CD4-positive, alpha-beta T cell (primary cell): ENCODE measurements at regions not wholly inside any gene's neighbourhood (a gene's known extent, or its start where the extent isn't known, plus 50 kb on each side); places are given as distances from the start of the nearest gene placed in this dataset.
A peak's percentile ranks its signal among the peaks of the same experiment; 100 is the strongest.

ENCODE experiments used
- ATAC-seq: fragments of 200-7000 bp; cut with Tn5 transposase; one replicate; pipeline ENCODE4 v1.10.0; 2022; ENCODE audit warnings: mild to moderate bottlenecking; ENCODE audit not compliant: poor library complexity
- CTCF ChIA-PET: fragments of 350-600 bp; sonication (Branson Sonifier 250); formaldehyde crosslinking; loops from one replicate; lab custom pipeline; 2021; ENCODE audit warnings: antibody characterized with exemption, inconsistent platforms; lab: Charles Lee
- POLR2A ChIA-PET: fragments of 350-600 bp; sonication (Branson Sonifier 250); formaldehyde crosslinking; loops from one replicate; lab custom pipeline; 2021; ENCODE audit warnings: antibody characterized with exemption, inconsistent platforms; lab: Charles Lee
- DNase-seq, 14 experiments: peaks; one replicate each; pipeline ENCODE4 v3.0.0-alpha.2; 2013 to 2020; ENCODE audit warnings: mixed read lengths in 2 of 14
- H3K27ac ChIP-seq, 2 donors: one replicate each; pipeline versions ENCODE4 v1.5.1 to v1.7.0; 2013; ENCODE audit warnings: low read length in 2 of 2, low read depth in 1 of 2, mild to moderate bottlenecking in 1 of 2
- H3K27me3 ChIP-seq, 2 experiments: 1 replicate in 1 of 2; 2 replicates in 1 of 2; pipeline versions ENCODE4 v1.6.1 to v1.7.0; 2013; ENCODE audit warnings: low read length in 2 of 2, control low read depth in 1 of 2, mild to moderate bottlenecking in 1 of 2, moderate library complexity in 1 of 2; ENCODE audit not compliant: insufficient read depth in 2 of 2, control insufficient read depth in 1 of 2
- H3K36me3 ChIP-seq: one replicate; pipeline ENCODE4 v1.6.1; 2013; ENCODE audit warnings: low read length, control low read depth; ENCODE audit not compliant: insufficient read depth
- H3K4me1 ChIP-seq: one replicate; pipeline ENCODE4 v1.6.1; 2013; ENCODE audit warnings: low read length, control low read depth; ENCODE audit not compliant: insufficient read depth
- H3K4me3 ChIP-seq: one replicate; pipeline ENCODE4 v1.5.1; 2013; ENCODE audit warnings: mild to moderate bottlenecking, low read length, moderate library complexity
- H3K9me3 ChIP-seq, 2 experiments: 1 replicate in 1 of 2; 2 replicates in 1 of 2; pipeline versions ENCODE4 v1.6.1 to v1.7.0; 2013; ENCODE audit warnings: low read length in 2 of 2, mild to moderate bottlenecking in 2 of 2, control low read depth in 1 of 2, moderate library complexity in 1 of 2; ENCODE audit not compliant: control insufficient read depth in 1 of 2, insufficient read depth in 1 of 2
- H3K27ac Mint-ChIP-seq: one replicate; pipeline ENCODE4 v1.8.0; 2020; ENCODE audit warnings: mixed read lengths
- H3K27me3 Mint-ChIP-seq: one replicate; pipeline ENCODE4 v1.8.0; 2021; ENCODE audit warnings: mixed read lengths
- H3K36me3 Mint-ChIP-seq: one replicate; pipeline ENCODE4 v1.8.0; 2021; ENCODE audit warnings: low read depth, mixed read lengths
- H3K4me1 Mint-ChIP-seq: one replicate; pipeline ENCODE4 v1.8.0; 2021; ENCODE audit warnings: low read depth, mixed read lengths
- H3K4me3 Mint-ChIP-seq: one replicate; pipeline ENCODE4 v1.8.0; 2020; ENCODE audit warnings: mild to moderate bottlenecking, mixed read lengths
- H3K9me3 Mint-ChIP-seq: one replicate; pipeline ENCODE4 v1.8.0; 2020; ENCODE audit warnings: mixed read lengths
- intact Hi-C, 2 experiments: fragments of 100-400 bp; cut with DNase I in 1 of 2; cut with micrococcal nuclease in 1 of 2; formaldehyde crosslinking; loops; one replicate each; pipeline versions ENCODE4 v1.15.1 to v1.9.0; 2023 to 2025; cut with DNase I, micrococcal nuclease
- TF ChIP-seq, protein P1 (sequence below): fragments of 200-600 bp; IDR thresholded peaks from one replicate; pipeline ENCODE4 v1.8.0; 2022; ENCODE audit warnings: antibody characterized with exemption, mild to moderate bottlenecking

DNA sequence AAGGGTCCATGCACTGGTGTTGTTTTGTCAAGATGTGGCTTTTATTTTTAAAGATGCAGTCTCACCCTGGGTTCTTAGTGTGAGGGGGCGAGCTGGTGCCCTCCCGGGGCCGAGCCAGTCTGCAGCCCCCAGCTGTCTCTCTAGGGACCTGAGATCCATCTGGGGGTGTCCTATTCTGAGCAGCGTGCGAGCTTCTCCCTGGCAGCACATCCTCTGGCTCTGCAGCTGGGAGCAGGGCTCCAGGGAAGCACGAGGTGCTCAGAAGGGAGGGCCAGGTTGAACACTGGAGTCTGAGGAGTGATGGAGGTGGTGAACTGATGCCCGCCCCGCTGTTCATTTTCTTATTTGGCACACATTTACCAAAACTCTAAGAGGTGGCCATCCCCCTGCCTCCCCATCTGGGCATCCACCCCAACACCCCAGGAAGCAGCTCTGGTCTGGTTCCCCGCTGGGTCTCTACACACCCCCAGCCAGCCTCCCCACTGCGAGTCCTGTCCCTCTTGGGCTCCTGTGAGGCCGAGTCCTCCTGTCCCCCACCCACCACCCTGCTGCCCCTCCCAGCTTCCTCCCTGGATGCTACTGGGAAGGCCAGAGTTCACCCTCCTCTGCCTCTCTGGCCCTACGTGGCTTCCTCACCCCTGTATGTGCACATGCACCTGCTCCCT, 956.4 kb downstream of the BRD1 start:
- ChIA-PET CTCF (no interaction called here), POLR2A (no interaction called here)
- H3K9me3 Mint-ChIP-seq: peaks cover 2% of the 10 kb centered on the region
- DNase-seq: peak in 1 of 14 experiments; percentile 22
- intact Hi-C loops: no loop called here
- no peaks in the 10 kb centered on the region for H3K4me1 Mint-ChIP-seq
- H3K27me3 ChIP-seq: peaks cover 0 to 4% of the 10 kb centered on the region in 2 experiments
- H3K4me3 ChIP-seq: no peak overlapping the region
- no peaks in the 10 kb centered on the region for H3K36me3 Mint-ChIP-seq
- peaks cover 0 to 23% of the 10 kb centered on the region in 2 experiments for H3K9me3 ChIP-seq
- no peaks in the 10 kb centered on the region for H3K4me1 ChIP-seq
- no peak overlapping the region for H3K27ac Mint-ChIP-seq
- no peak overlapping the region for H3K4me3 Mint-ChIP-seq
- no peak for ATAC-seq
- H3K36me3 ChIP-seq: no peaks in the 10 kb centered on the region
- peaks cover 18% of the 10 kb centered on the region for H3K27me3 Mint-ChIP-seq
- no peak overlapping the region for H3K27ac ChIP-seq
- TF ChIP-seq, protein P1, sequence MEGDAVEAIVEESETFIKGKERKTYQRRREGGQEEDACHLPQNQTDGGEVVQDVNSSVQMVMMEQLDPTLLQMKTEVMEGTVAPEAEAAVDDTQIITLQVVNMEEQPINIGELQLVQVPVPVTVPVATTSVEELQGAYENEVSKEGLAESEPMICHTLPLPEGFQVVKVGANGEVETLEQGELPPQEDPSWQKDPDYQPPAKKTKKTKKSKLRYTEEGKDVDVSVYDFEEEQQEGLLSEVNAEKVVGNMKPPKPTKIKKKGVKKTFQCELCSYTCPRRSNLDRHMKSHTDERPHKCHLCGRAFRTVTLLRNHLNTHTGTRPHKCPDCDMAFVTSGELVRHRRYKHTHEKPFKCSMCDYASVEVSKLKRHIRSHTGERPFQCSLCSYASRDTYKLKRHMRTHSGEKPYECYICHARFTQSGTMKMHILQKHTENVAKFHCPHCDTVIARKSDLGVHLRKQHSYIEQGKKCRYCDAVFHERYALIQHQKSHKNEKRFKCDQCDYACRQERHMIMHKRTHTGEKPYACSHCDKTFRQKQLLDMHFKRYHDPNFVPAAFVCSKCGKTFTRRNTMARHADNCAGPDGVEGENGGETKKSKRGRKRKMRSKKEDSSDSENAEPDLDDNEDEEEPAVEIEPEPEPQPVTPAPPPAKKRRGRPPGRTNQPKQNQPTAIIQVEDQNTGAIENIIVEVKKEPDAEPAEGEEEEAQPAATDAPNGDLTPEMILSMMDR: no peak

DNA sequence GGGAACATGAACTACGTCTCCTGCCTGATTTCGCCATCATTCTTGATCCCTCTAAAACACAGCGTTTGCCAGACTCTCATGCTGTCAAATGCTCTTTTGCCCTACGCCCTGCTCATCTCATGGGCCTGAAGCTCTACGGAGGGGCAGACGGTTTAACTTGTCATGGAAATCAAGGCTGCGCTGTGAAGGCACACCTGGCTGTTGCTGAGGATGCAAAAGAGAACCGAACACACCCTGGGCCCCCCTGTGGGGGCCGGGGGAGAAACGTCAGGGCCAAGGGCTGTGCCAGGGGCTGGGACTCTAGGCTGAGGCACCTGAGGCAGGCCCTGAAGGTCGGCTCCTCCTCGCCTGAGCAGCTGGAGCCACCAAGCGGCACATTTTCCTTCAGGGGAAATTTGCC, 957.2 kb downstream of the BRD1 start:
- H3K4me1 Mint-ChIP-seq: no peaks in the 10 kb centered on the region
- ATAC-seq: no peak
- intact Hi-C loops: no loop called here
- Histone ChIP-seq H3K4me1 (no peaks in the 10 kb centered on the region), H3K27ac (no peak overlapping the region), H3K36me3 (no peaks in the 10 kb centered on the region), H3K27me3 (peaks cover 0 to 4% of the 10 kb centered on the region in 2 experiments), H3K9me3 (peaks cover 0 to 23% of the 10 kb centered on the region in 2 experiments), H3K4me3 (no peak overlapping the region)
- no peak overlapping the region for H3K27ac Mint-ChIP-seq
- H3K9me3 Mint-ChIP-seq: peaks cover 2% of the 10 kb centered on the region
- POLR2A ChIA-PET: no interaction called here
- no peaks in the 10 kb centered on the region for H3K36me3 Mint-ChIP-seq
- CTCF ChIA-PET: no interaction called here
- H3K4me3 Mint-ChIP-seq: no peak overlapping the region
- TF ChIP-seq, protein P1: no peak
- no peak for DNase-seq
- peaks cover 14% of the 10 kb centered on the region for H3K27me3 Mint-ChIP-seq

DNA sequence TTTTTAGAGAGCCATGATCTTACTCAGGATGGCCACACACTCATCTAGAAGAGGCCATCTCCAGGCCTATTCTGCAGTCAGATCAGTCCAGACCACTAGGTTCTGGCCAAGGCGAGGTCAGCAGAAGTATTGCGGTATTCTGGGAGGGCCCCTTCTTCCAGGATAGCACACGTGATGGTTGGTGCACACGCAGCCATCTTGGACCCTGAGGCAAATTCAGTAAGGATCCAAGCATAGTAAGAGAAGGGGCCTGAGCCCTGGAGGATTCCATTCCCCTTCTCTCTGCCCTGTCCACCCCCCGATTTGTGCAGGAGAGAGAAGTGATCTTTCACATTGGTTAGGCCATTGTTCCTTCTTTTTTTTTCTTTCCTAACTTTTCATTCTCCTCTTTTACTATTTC, 957.9 kb downstream of the BRD1 start:
- POLR2A ChIA-PET: no interaction called here
- no peak overlapping the region for H3K27ac ChIP-seq
- H3K4me3 ChIP-seq: no peak overlapping the region
- peaks cover 0 to 4% of the 10 kb centered on the region in 2 experiments for H3K27me3 ChIP-seq
- CTCF ChIA-PET: no interaction called here
- Mint-ChIP-seq H3K36me3 (no peaks in the 10 kb centered on the region), H3K4me3 (no peak overlapping the region), H3K27me3 (peaks cover 14% of the 10 kb centered on the region), H3K9me3 (peaks cover 2% of the 10 kb centered on the region), H3K4me1 (no peaks in the 10 kb centered on the region), H3K27ac (no peak overlapping the region)
- peaks cover 0 to 23% of the 10 kb centered on the region in 2 experiments for H3K9me3 ChIP-seq
- H3K4me1 ChIP-seq: no peaks in the 10 kb centered on the region
- intact Hi-C loops: no loop called here
- ATAC-seq (no peak), DNase-seq (no peak)
- H3K36me3 ChIP-seq: no peaks in the 10 kb centered on the region
- TF ChIP-seq, protein P1: no peak
